WTC11 (cell line): ENCODE measurements at regions not wholly inside any gene's neighbourhood (a gene's known extent, or its start where the extent isn't known, plus 50 kb on each side); places are given as distances from the start of the nearest gene placed in this dataset.
"Not testable (repeated sequence)": the region's sequence is repeated elsewhere in the genome, so short reads cannot be mapped to it uniquely, and the experiment has no call there.

Source experiments
- ATF1 ChIP-seq: sonication (generic); formaldehyde crosslinking; IDR thresholded peaks from 2 replicates; pipeline ENCODE4 v1.8.1; 2023; ENCODE audit warnings: mild to moderate bottlenecking, moderate library complexity, missing genetic modification reagents
- CREB1 ChIP-seq: sonication (generic); formaldehyde crosslinking; IDR thresholded peaks from 2 replicates; pipeline ENCODE4 v1.8.0; 2023; ENCODE audit warnings: mild to moderate bottlenecking, missing genetic modification reagents
- CTCF ChIP-seq: fragments of 200-600 bp; IDR thresholded peaks from 2 replicates; pipeline ENCODE4 v1.8.0; 2022; ENCODE audit warnings: antibody characterized with exemption
- GABPB1 ChIP-seq: sonication (generic); formaldehyde crosslinking; IDR thresholded peaks from 2 replicates; pipeline ENCODE4 v1.8.1; 2023; ENCODE audit warnings: mild to moderate bottlenecking, missing genetic modification reagents
- RELA ChIP-seq: sonication (generic); formaldehyde crosslinking; IDR thresholded peaks from 2 replicates; pipeline ENCODE4 v1.8.1; 2022; ENCODE audit warnings: missing genetic modification reagents, mild to moderate bottlenecking, borderline replicate concordance
- SMAD4 ChIP-seq: sonication (generic); formaldehyde crosslinking; IDR thresholded peaks from 2 replicates; pipeline ENCODE4 v1.8.0; 2022; ENCODE audit warnings: mild to moderate bottlenecking, missing genetic modification reagents
- TCF7 ChIP-seq: sonication (generic); formaldehyde crosslinking; IDR thresholded peaks from 2 replicates; pipeline ENCODE4 v1.8.0; 2022; ENCODE audit warnings: mild to moderate bottlenecking, low read depth, missing genetic modification reagents, moderate library complexity
- ZNF219 ChIP-seq: sonication (generic); formaldehyde crosslinking; IDR thresholded peaks from 2 replicates; pipeline ENCODE4 v1.8.0; 2023; ENCODE audit warnings: missing genetic modification reagents, mild to moderate bottlenecking, borderline replicate concordance
- ZNF281 ChIP-seq: sonication (generic); formaldehyde crosslinking; IDR thresholded peaks from 2 replicates; pipeline ENCODE4 v1.8.0; 2023; ENCODE audit warnings: mild to moderate bottlenecking, missing genetic modification reagents

DNA sequence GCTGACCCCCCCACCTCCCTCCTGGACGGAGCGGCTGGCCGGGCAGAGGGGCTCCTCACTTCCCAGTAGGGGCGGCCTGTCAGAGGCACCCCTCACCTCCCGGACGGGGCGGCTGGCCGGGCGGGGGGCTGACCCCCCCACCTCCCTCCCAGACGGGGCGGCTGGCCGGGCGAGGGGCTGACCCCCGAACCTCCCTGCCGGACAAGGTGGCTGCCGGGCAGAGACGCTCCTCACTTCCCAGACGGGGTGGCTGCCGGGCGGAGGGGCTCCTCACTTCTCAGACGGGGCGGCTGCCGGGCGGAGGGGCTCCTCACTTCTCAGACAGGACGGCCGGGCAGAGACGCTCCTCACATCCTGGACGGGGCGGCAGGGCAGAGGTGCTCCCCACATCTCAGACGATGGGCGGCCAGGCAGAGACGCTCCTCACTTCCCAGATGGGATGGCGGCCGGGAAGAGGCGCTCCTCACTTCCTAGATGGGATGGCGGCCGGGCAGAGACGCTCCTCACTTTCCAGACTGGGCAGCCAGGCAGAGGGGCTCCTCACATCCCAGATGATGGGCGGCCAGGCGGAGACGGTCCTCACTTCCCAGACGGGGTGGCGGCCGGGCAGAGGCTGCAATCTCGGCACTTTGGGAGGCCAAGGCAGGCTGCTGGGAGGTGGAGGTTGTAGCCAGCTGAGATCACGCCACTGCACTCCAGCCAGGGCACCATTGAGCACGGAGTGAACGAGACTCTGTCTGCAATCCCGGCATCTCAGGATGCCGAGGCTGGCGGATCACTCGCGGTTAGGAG is 66.2 kb upstream of the PAPPA2 start:
- TF ChIP-seq CREB1 (CRISPR knock-in tag); TCF7 (CRISPR knock-in tag); ZNF281; CTCF; GABPB1 (CRISPR knock-in tag); SMAD4 (CRISPR knock-in tag); ZNF219; RELA (CRISPR knock-in tag); ATF1 (CRISPR knock-in tag): not testable (repeated sequence)
